HEK293 (cell line): ENCODE measurements at regions not wholly inside any gene's neighbourhood (a gene's known extent, or its start where the extent isn't known, plus 50 kb on each side); places are given as distances from the start of the nearest gene placed in this dataset.

Source experiments
- BCL11B ChIP-seq: fragments of 450-650 bp; formaldehyde crosslinking; IDR thresholded peaks from 2 replicates; pipeline ENCODE4 v1.5.1; 2016; ENCODE audit warnings: low read depth, missing biosample characterization, missing genetic modification characterization
- CTCF ChIP-seq: fragments of 450-650 bp; formaldehyde crosslinking; IDR thresholded peaks from 2 replicates; pipeline ENCODE4 v1.5.1; 2016; ENCODE audit warnings: missing biosample characterization, missing genetic modification characterization
- MEIS1 ChIP-seq: sonication (generic); formaldehyde crosslinking; IDR thresholded peaks from 2 replicates; pipeline ENCODE4 v1.8.1; 2022; ENCODE audit warnings: missing genetic modification reagents, mild to moderate bottlenecking, borderline replicate concordance
- REST ChIP-seq: fragments of 450-650 bp; formaldehyde crosslinking; IDR thresholded peaks from 2 replicates; pipeline ENCODE4 v1.5.1; 2016; ENCODE audit warnings: missing biosample characterization, missing genetic modification characterization
- TCF7L2 ChIP-seq: IDR thresholded peaks from 2 replicates; pipeline ENCODE4 v1.6.1; 2011; ENCODE audit warnings: low read depth, mild to moderate bottlenecking, inconsistent platforms, low read length, moderate library complexity, borderline replicate concordance
- ZNF18 ChIP-seq: fragments of 450-650 bp; formaldehyde crosslinking; IDR thresholded peaks from 2 replicates; pipeline ENCODE4 v1.5.1; 2016; ENCODE audit warnings: missing biosample characterization, missing genetic modification characterization
- ZNF239 ChIP-seq: fragments of 450-650 bp; formaldehyde crosslinking; IDR thresholded peaks from 2 replicates; pipeline ENCODE4 v1.5.1; 2016; ENCODE audit warnings: missing biosample characterization, missing genetic modification characterization
- ZNF433 ChIP-seq: fragments of 450-650 bp; formaldehyde crosslinking; IDR thresholded peaks from 2 replicates; pipeline ENCODE4 v1.5.1; 2016; ENCODE audit warnings: missing biosample characterization, missing genetic modification characterization, low read depth
- ZNF530 ChIP-seq: fragments of 450-650 bp; formaldehyde crosslinking; IDR thresholded peaks from 2 replicates; pipeline ENCODE4 v1.5.1; 2016; ENCODE audit warnings: low read depth, missing biosample characterization, missing genetic modification characterization
- ZNF658 ChIP-seq: fragments of 450-650 bp; formaldehyde crosslinking; IDR thresholded peaks from 2 replicates; pipeline ENCODE4; 2016; ENCODE audit warnings: missing biosample characterization, missing genetic modification characterization
- ZNF768 ChIP-seq: fragments of 450-650 bp; formaldehyde crosslinking; IDR thresholded peaks from 2 replicates; pipeline ENCODE4 v1.5.1; 2018; ENCODE audit warnings: missing biosample characterization, mild to moderate bottlenecking, missing genetic modification characterization

- TF ChIP-seq BCL11B, result no peak
- no peak for TF ChIP-seq ZNF18 (tag by site-specific recombination)
- no peak for TF ChIP-seq MEIS1 (CRISPR knock-in tag)
- TF ChIP-seq ZNF530 (tag by site-specific recombination), result no peak
- TF ChIP-seq ZNF239 (tag by site-specific recombination), result no peak
- no peak for TF ChIP-seq TCF7L2
- no peak for TF ChIP-seq ZNF433
- no peak for TF ChIP-seq ZNF658
- TF ChIP-seq CTCF, result no peak
- no peak for TF ChIP-seq REST (tag by site-specific recombination)
- TF ChIP-seq ZNF768 (tag by site-specific recombination), result no peak
Measured at GRCh38 chr7:50166997-50167965, 74.2 kb upstream of the ZPBP start.
